ENCODE measurements at regions not wholly inside any gene's neighbourhood (a gene's known extent, or its start where the extent isn't known, plus 50 kb on each side); places are given as distances from the start of the nearest gene placed in this dataset.
"Not testable (repeated sequence)": the region's sequence is repeated elsewhere in the genome, so short reads cannot be mapped to it uniquely, and the experiment has no call there.

DNA sequence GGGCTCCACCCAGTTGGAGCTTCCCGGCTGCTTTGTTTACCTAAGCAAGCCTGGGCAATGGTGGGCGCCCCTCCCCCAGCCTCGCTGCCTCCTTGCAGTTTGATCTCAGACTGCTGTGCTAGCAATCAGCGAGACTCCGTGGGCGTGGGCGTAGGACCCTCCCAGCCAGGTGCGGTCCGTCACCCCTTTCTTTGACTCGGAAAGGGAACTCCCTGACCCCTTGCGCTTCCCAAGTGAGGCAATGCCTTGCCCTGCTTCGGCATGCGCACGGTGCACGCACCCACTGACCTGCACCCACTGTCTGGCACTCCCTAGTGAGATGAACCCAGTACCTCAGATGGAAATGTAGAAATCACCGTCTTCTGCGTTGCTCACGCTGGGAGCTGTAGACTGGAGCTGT is 254.4 kb upstream of the NMUR2 start:
- TF ChIP-seq CTCF (IDR thresholded peaks at IDR 0.05); EZH2 (IDR thresholded peaks at IDR 0.05; ENCODE audit: borderline replicate concordance, insufficient read depth, low read depth, low read length, poor library complexity, severe bottlenecking): not testable (repeated sequence)
